GM12873 (cell line): ENCODE measurements at regions not wholly inside any gene's neighbourhood (a gene's known extent, or its start where the extent isn't known, plus 50 kb on each side); places are given as distances from the start of the nearest gene placed in this dataset.

Experiments used
- CTCF ChIP-seq: IDR thresholded peaks from 2 replicates; pipeline ENCODE4 v1.5.1; 2012; ENCODE audit warnings: low read depth, mild to moderate bottlenecking, moderate library complexity, low read length, control low read depth; ENCODE audit not compliant: insufficient read depth; ENCODE audit errors: missing control alignments

- no peak for TF ChIP-seq CTCF
These were observed 200.0 kb downstream of the PTPRU start for GRCh38 chr1:29436181-29436785.

- TF ChIP-seq CTCF = no peak
These were observed 197.5 kb downstream of the PTPRU start for GRCh38 chr1:29433830-29434229.

GRCh38 chr1:29431138-29431537, 194.8 kb downstream of the PTPRU start:
- TF ChIP-seq CTCF = no peak

- no peak for TF ChIP-seq CTCF
These were observed 193.3 kb downstream of the PTPRU start for GRCh38 chr1:29429656-29430055.

GRCh38 chr1:29428997-29429396, 192.7 kb downstream of the PTPRU start:
- no peak for TF ChIP-seq CTCF

GRCh38 chr1:29428280-29428615, 191.9 kb downstream of the PTPRU start:
- TF ChIP-seq CTCF = no peak

GRCh38 chr1:29427614-29428279, 191.4 kb downstream of the PTPRU start:
- no peak for TF ChIP-seq CTCF
